Sciatic nerve (tissue), 2 donors: ENCODE measurements at regions not wholly inside any gene's neighbourhood (a gene's known extent, or its start where the extent isn't known, plus 50 kb on each side); places are given as distances from the start of the nearest gene placed in this dataset.
"Not testable (repeated sequence)": the region's sequence is repeated elsewhere in the genome, so short reads cannot be mapped to it uniquely, and the experiment has no call there.

Source experiments
- ATAC-seq: fragments of 200-7000 bp; cut with Tn5 transposase; one replicate; pipeline ENCODE4 v1.9.1; 2020; ENCODE audit warnings: mild to moderate bottlenecking, moderate library complexity
- DNase-seq: peaks from one replicate; pipeline ENCODE4 v3.0.0-alpha.2; 2020; ENCODE audit warnings: low spot score
- intact Hi-C: fragments of 100-400 bp; cut with DNase I; formaldehyde crosslinking; loops from one replicate; pipeline ENCODE4 v1.14.2; 2022
- donor health status: DM: no; HTN: no; CAD: no.
- donor health status: DM: no; HTN: no; CAD: no.

- DNase-seq, intact Hi-C loops, ATAC-seq: not testable (repeated sequence)
Observed at GRCh38 chr2:155966064-155966471, 366.5 kb downstream of the NR4A2 start.

- no peak for DNase-seq
- ATAC-seq = no peak
- intact Hi-C loops = no loop called here
Observed at GRCh38 chr2:155965415-155966063, 367.0 kb downstream of the NR4A2 start.

- intact Hi-C loops = no loop called here
- DNase-seq (no peak), ATAC-seq (no peak)
Observed at GRCh38 chr2:155961641-155962040, 370.9 kb downstream of the NR4A2 start.

GRCh38 chr2:155958834-155959233 lies 373.7 kb downstream of the NR4A2 start:
- intact Hi-C loops = no loop called here
- DNase-seq (no peak), ATAC-seq (no peak)

GRCh38 chr2:155947069-155947468 lies 385.5 kb downstream of the NR4A2 start:
- intact Hi-C loops = no loop called here
- no peak for ATAC-seq
- no peak for DNase-seq

- intact Hi-C loops = no loop called here
- DNase-seq = no peak
- ATAC-seq = no peak
Observed at GRCh38 chr2:155944218-155944617, 388.3 kb downstream of the NR4A2 start.

- no peak for ATAC-seq
- intact Hi-C loops = no loop called here
Observed at GRCh38 chr2:155930312-155930711, 402.2 kb downstream of the NR4A2 start.

GRCh38 chr2:155917380-155917779 lies 415.1 kb downstream of the NR4A2 start:
- intact Hi-C loops = no loop called here
- DNase-seq = no peak
- ATAC-seq = no peak

More at GRCh38 chr2:155930312-155930711, 402.2 kb downstream of the NR4A2 start:
- DNase-seq = no peak

- intact Hi-C loops = no loop called here
- ATAC-seq = no peak
Observed at GRCh38 chr2:155913356-155913755, 419.2 kb downstream of the NR4A2 start.

GRCh38 chr2:155908567-155908966 lies 424.0 kb downstream of the NR4A2 start:
- intact Hi-C loops = no loop called here
- ATAC-seq (no peak), DNase-seq (no peak)

More at GRCh38 chr2:155913356-155913755, 419.2 kb downstream of the NR4A2 start:
- DNase-seq = no peak

GRCh38 chr2:155907211-155907610 lies 425.3 kb downstream of the NR4A2 start:
- DNase-seq (no peak), ATAC-seq (no peak)
- intact Hi-C loops = no loop called here

- intact Hi-C loops = no loop called here
- no peak for DNase-seq
- ATAC-seq = no peak
Observed at GRCh38 chr2:155905657-155906056, 426.9 kb downstream of the NR4A2 start.

GRCh38 chr2:155904720-155905119 lies 427.8 kb downstream of the NR4A2 start:
- intact Hi-C loops = no loop called here
- DNase-seq (no peak), ATAC-seq (no peak)

- no peak for DNase-seq
- intact Hi-C loops = no loop called here
- no peak for ATAC-seq
Observed at GRCh38 chr2:155902635-155903034, 429.9 kb downstream of the NR4A2 start.

GRCh38 chr2:155895016-155895415 lies 437.5 kb downstream of the NR4A2 start:
- intact Hi-C loops = no loop called here
- DNase-seq (no peak), ATAC-seq (no peak)

GRCh38 chr2:155880382-155880781 lies 452.1 kb downstream of the NR4A2 start:
- DNase-seq, intact Hi-C loops, ATAC-seq: not testable (repeated sequence)

- DNase-seq, intact Hi-C loops, ATAC-seq: not testable (repeated sequence)
Observed at GRCh38 chr2:155879900-155880299, 452.6 kb downstream of the NR4A2 start.

- no peak for DNase-seq
- ATAC-seq = no peak
- intact Hi-C loops = no loop called here
Observed at GRCh38 chr2:155872396-155872795, 460.1 kb downstream of the NR4A2 start.

- no peak for DNase-seq
- no peak for ATAC-seq
- intact Hi-C loops = no loop called here
Observed at GRCh38 chr2:155871940-155872339, 460.6 kb downstream of the NR4A2 start.

GRCh38 chr2:155867564-155867963 lies 465.0 kb downstream of the NR4A2 start:
- intact Hi-C loops = no loop called here
- ATAC-seq (no peak), DNase-seq (no peak)

GRCh38 chr2:155866477-155866876 lies 466.0 kb downstream of the NR4A2 start:
- intact Hi-C loops = no loop called here
- ATAC-seq (no peak), DNase-seq (no peak)
